NCI-H1048 (cell line): ENCODE measurements at regions not wholly inside any gene's neighbourhood (a gene's known extent, or its start where the extent isn't known, plus 50 kb on each side); places are given as distances from the start of the nearest gene placed in this dataset.

Experiments
- DNase-seq: peaks from one replicate; lab custom pipeline; 2025; lab: John Stamatoyannopoulos, UW

DNA sequence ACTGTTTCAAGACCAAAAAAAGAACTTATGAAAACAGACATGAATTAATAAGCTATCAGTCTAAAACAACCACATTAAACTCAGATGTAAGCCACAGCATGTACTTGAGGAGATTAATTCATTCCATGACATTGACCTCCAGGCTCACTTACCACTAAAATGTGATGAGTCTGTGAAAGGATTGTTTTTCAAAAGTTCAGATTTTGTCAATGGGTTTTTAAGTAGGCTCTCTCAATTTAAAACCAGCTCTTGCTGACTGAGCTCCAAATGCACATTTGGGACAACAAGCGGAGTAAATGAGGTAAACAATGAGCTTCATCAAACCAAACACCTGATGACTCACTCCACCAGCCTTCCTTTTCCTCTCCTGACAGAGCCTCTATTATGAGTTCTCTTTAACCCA lies 197.0 kb downstream of the SIM1 start:
- DNase-seq, result no peak

DNA sequence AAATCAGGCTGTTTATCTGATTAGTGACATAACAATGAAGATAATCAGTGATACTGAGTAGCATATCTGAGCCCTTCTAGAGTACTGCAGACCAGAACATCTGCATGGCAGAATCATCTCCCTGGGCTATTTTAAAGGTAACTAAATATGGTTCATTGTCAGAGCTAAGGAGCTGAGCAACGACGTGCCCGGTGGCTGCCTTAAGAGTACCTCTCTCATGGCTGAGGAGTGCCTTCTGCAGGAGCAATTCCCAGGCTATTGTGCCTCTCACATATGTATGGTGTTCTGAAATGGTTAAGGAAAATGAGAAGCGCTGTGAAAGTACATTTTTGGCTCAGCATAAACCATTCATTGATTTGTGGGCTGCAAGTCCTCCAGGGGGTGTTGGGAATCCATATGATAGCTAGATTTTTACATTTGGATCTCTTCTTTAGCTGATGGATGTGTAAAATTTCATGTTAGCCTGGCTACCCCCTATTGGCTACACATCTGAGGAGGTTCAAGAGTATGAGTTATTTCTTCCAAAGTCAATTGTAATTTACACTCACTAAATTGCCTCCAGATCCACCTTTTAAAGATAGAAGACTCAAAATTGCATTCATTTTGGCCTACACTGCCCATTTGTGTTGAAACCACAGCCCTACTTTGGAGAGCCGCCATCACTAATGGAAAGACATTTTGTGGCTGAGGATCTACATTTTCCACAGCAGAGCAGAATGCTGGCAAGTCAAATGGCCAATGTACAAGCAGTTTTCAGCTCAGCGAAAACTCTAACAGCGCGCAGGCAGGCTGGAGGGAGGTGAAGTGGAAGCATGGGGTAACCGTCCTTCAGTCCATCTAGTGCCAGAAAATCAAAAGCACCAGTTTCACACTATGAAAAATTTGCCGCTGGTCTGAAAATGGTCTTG lies 198.0 kb downstream of the SIM1 start:
- no peak for DNase-seq

DNA sequence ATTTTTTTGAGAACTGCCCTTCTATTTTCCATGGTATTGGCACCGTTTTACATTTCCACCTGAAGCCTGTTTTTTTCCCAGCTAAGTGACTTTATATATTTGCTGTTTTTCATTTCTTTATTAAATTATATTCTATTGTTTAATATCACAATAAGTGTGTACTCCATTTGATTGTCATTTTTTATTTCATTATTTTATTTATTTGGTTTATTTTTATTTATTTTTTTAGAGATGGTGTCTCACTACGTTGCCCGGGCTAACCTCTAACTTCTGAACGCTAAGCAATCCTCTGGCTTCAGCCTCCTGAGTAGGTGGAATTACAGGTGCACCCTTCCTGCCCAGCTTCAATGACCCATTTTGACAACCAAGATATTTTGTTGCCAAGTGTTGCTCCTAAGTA lies 202.6 kb downstream of the SIM1 start:
- DNase-seq, result no peak

DNA sequence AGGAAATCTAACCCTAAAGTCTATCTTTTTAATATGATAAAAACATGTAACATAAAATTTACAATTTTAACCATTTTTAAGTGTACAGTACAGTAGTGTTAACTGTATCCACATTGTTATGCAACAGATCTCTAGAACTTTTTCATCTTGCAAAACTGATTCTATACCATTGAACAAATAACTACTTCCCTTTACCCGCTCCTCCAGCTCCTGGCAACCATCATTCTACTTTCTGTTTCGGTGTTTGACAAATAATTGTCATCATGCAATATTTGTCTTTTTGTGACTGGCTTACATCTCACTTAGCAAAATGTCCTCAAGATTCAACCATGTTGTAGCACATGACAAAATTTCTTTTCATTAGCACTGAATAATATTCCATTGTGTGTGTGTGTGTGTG lies 203.2 kb downstream of the SIM1 start:
- no peak for DNase-seq

DNA sequence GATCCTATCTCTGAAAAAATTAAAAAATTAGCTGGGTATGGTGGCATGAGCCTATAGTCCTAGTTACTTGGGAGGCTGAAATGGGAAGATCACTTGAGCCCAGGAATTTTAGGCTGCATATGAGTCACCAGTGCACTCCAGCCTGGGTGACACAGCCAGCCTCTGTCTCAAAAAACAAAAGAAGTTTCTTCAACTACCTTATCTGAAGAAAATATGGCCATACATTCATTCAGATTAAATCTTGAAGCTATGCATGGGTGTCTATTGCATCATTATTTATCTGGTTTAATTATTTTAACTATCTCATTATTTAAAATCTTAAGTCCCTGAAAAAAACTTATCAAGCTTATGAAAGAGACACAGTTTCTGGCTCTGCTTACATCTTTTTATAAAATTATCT lies 204.1 kb downstream of the SIM1 start:
- DNase-seq, result no peak

DNA sequence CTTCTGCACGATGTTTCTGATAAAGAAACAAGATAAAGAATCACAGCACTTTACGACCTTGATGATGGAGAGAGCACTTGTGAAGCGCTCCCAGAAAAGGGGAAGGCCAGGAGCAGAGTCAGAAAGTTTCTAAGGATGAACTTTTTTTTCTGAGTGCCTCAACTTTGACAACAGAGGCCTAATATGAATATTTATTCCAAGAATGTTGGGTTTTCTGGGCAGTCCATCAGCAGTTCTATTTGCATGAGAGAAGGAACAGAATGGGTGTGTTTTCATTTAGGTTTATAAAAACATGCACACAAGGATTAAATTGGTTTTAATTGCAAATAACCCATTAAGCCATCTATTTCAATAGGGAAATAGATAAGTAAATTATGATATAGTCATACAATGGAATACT lies 204.9 kb downstream of the SIM1 start:
- DNase-seq, result no peak

DNA sequence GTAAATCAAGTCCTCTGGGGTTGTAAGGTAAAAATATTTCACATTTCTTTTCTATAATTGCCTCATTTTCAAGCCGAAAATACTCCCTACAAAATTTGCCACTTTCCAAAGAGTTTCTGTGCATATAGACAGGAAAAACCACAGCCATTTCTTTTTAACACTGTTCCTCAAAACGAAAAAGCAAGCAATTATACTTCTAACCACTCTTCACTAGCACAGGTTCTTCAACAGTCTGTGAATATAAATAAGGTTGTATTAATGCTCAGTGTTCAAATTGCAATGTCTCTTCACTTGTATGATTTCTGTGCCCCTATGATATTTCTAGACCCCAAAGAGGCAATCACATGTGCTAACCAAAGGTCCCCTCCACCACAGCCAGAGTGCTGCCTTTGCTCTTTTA lies 206.0 kb downstream of the SIM1 start:
- DNase-seq, result no peak

DNA sequence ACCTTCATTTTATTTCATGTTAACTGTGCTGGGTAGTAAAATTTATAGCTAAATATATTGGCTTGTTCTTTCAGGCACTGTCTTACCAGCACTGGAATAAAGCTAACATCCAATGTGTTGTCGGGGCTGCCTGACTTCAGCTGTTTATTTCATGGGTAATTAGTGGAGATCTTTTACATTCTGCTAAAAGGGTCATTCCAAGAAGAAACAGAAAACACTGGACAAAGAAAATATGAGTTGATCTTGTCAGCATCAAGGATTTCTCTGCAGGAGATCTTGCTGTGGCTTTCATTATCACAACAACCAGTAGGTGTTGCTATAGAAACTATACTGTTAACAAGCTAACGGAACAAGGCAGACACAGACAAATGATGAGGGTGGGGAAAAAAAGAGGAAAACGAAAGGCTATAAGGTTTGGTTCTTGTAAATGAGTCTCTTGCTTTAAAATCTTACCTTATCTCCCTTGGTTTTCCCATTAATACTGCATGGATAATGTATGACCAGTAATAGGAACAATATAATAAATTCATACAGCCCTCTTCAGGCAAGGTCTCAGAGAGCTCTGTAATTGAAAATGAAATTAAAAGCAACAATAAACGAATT lies 206.8 kb downstream of the SIM1 start:
- DNase-seq, result no peak

DNA sequence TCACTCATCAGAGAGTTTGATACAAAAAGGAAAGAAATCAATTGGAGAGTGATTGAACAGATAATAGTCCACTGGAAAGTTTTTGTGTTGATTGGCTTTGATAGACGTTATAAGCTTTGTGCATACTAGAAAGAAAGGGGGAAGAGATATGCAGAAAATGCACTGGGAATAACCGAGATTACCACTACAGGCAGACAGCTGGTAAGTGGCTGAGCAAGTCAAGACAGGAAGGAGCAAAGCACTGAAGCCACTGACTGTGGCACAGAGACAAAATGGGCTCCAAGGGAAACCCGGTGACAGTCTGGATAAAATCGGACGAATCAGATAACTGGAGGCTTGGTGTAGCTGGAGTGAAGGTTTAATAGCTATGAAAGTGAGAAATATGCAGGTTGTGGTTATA lies 209.0 kb downstream of the SIM1 start:
- DNase-seq, result no peak

DNA sequence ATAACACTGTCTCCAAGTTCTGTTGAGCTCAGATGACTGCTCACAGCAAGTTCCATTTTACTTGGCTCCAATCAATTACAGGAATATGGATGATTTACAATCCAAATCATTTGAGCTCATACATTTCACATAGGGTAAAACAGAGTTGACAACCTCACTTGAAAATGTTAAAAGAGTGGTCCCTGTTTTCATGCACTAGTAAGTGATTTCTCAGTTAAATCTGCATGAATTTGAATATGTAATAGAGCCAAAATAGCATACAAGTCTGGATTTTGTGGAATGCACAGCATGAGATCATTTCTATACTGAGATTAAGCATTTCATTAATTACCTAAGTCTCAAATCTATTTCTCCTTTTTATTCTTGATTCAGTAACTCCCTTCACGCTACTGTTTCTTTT lies 217.6 kb downstream of the SIM1 start:
- no peak for DNase-seq

DNA sequence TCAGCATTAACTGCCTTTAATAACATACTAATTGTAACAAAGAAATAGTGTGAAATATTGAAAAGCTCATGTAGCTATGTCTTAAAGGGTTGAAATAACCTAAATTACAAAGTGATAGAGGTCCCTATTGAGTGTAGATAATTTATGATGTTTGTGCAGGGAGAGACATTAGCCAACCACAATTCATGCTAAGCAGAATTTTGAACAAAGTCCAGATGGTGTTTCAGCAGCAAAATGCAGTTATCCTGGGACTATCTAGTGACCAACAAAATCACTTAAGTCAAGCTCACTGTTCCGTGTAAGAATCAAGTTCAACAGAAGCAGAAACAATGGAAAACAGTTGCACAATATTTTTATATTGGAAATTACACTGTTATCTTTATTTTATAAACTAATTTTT lies 218.5 kb downstream of the SIM1 start:
- no peak for DNase-seq

DNA sequence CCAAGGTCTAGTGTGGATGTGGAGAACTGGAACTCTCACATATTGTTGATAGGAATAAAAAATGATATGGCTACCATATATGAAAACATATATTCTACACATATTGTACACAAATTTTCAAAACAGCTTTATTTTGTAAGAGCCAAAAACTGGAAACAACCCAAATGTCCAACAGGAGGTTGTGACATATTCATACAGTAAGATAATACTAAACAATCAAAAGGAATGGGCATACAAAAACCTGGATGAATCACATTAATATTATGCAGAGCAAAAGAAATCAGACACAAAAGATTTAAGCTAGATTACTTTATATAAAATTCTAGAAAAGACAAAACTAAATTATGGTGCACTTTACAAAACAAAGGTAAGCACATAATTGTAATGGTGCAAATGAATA lies 223.9 kb downstream of the SIM1 start:
- no peak for DNase-seq

DNA sequence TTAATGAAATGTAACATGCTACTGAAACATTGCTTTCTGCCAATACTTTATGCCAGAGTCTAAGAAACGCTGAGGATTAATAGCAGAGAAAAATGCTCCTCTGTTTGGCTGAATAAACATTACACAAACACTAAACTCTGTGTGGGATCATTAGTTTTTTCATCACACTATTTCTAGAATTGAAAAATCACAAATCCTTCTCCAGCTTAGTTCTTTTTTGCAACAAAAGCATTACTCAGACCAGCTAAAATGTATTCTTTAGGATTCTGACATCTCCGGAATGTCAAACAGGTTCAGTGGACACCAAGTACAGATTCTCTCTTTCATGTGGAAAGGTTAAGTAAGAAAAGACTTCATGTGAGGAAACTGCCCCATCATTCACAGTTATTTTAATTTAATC lies 226.9 kb downstream of the SIM1 start:
- no peak for DNase-seq

DNA sequence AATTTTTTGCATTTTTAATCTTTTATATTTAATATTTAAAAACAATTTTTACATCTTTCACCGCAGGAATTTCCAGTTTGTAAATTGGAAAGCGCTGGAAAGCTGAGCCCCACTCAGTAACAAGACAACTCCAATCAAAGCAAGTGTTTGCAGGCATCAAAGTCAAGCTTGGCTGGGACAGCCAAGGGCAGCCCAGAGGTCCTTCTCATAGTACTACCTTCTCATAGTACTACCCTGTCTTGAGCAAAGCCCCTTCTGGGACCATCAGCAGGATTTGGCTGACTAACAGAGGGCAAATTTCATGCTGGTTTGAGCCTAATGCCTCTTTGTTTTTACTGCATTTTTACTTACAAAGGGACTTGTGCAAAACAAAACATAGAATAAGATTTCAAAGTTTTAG lies 228.3 kb downstream of the SIM1 start:
- no peak for DNase-seq

DNA sequence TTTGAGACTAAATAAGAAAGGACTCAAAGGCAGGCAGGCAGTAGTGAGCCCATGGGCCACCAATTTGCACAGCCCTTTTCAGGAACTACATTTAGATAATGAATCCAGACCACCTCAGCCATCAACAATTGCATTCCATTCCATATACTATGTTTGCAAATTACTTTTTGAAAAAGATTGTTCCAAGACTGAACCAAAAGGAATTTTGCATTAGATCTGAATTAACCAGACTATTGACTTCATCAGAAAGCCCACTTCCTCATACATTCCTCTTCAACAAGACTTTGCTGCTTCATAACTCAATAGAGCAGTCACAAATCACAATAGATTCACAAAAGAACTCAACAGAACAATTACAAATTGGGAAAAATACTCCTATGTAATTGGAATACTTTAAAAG lies 229.1 kb downstream of the SIM1 start:
- no peak for DNase-seq

DNA sequence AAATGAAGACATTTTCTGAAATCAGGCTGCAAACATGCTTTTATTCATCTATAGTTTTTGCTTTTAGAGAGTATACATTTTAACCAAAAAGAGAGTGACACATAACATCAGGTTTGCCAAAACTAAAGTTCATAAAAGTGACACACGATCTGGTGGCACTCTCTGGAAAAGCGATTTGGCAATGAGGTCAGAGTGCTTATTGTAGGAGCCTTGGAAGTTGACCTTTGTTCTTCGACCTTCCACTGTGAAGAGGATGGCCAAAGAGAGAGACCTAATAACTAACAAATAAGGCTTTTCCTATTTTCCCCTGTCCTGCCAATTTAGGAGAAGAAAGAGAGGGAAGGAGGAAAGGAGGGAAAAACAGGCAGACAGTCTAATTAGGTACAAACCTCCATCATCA lies 230.1 kb downstream of the SIM1 start:
- DNase-seq, result no peak

DNA sequence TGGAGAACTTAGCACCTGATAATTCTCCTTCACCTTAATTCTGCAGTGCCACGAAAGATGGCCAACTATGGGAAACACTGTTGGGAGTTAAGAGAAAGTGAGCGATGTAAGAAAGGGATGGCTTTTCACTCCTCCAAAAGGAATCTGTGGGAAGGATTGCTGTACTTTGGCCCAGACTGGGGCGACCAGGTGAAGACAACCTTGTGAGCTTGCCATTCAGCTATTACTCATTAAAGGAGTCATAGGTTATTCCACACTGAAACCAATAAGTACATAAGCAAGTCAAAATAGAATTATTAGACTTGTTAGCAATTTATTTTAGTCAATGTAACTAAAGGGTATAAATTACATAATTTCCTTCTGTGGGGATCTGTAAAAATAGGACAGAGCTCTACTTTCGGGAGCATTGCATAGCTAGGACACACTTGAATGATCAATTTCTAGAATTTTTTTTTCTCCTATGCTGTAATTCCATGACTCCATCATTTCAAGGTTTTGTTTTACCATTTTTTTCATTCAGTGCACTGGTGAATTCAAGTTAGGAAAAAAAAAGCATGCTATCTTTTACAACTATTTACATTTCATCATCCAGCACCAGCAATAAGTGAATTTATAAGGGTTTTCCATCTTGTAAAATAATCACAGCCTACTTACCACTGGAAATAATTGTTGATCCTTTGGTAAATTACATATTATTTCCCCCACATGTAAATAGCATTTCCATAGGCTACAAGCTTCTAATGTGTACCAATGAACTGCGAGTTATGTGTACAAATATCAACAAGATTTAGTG lies 231.7 kb downstream of the SIM1 start:
- no peak for DNase-seq

DNA sequence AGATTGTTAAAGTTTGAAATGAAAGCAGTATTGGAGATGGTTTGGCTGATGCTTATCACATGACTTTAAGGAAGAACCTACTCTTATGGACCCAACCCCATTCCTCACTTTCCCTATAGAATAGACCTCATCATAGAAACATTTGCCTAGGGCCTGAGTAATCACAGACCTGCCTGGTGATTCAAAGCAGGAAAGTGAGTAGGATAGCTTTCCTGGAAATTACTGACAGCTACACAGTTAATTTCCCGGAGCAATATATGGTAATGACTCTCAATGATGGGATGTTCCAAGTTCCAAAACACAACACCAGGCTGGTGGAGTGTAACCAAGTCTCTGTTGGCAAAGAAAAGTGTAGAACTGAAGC lies 233.8 kb downstream of the SIM1 start:
- DNase-seq, result no peak

DNA sequence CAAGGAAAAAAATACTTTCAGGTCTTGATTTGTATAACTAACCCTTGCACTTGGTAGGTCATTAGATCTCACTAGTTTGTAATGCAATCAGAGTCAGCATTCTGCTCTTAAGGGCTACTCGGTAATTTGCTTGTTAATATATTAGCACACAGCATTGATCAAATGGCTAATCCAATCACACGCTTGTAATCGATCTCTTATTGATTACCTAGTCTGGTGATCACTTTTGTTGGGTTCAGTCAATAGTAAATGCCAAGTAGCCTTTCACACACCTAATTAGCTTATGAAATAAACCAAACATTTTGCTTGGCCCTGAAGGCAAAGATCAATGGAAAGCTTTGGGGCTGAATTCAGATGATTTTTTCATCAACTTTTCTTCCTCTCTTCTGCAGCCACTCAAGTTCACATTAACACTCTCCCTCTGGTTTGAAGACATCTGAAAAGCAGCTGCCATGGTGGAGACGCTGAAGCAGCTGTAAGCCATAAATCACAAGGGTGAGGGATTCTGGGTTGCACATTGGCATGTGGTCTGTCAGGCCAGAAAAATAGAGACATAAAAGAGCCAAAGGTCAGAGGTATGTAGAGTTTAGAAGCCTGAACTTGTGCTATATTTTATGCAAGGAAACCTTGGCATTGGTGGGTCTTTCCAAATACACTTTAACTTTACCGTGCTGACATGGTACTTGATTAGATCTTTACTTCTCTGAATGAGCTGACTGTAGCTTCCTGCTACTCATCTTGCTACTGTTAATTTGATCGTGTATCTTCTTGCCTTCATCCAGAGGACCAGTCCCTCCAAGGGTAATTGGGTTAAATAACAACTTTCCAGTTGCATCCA lies 234.4 kb downstream of the SIM1 start:
- no peak for DNase-seq

DNA sequence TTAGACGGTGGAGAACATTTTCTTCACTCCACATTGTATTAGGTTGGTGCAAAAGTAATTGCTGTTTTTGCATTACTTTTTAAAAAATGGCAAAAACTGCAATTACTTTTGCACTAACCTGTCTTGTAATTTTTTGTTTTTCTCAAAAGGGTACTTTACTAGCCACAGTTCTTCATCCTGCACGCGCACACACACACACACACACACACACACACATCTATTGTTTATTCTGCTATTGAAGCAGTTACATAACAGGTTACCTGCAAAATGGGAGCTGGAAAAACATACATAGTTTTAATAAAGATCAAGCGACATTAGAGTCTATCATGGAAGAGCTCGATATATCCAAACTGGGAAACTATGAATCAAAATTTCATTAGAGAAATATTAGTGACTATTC lies 235.2 kb downstream of the SIM1 start:
- no peak for DNase-seq

DNA sequence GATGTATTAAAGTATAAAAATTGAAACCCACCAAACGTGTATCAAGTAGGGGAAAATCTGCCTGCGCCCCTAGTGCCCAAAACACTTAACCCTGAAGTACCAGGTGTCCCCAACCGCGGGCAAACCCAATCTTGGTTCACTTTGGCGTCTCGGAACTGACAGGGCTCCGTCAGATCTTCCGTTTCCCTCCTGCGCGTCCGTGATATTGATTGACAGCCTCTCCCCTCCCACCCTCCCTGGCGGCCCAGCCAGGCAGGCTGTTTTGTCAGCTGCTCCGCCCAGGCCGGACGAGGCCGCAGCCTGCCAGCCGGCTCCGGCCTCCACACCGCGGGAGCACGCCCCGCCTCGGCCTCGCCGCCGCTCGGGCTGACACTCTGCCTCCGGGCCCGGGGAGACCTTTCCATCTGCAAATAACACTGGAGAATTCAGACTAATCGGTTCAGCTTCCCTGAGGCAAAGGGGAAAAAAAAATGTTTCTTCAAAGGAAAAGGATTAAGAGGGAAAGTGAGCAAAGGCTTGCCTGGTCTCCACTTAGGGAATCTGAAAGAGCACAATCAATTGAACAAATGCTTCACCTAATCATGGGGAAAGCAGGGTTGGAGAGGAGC lies 234.9 kb upstream of the MCHR2 start:
- no peak for DNase-seq

DNA sequence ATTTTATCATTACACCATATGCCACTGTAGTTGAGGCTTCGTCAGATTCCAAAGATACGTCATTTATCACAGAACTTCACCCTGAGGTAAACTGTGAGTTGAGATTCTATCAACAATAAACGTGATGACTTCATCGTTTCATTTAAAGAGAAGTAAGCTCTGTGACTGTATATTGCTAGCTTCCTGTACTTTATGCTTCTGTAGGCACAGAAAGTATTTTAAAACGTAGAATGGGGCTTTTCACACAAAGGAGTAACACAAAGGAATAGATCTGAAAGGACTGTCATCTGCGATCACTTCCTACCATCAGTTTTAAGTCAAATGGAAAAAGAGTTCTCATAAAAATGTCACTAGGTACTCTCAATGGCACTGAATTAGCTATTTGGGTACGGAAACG lies 234.4 kb upstream of the MCHR2 start:
- DNase-seq, result no peak
